Activated B cell treated with CpG ODN at 0.5 μM for 24 hours (primary cell): ENCODE measurements at regions not wholly inside any gene's neighbourhood (a gene's known extent, or its start where the extent isn't known, plus 50 kb on each side); places are given as distances from the start of the nearest gene placed in this dataset.

Experiments used
- ATAC-seq: fragments of 200-7000 bp; cut with Tn5 transposase; one replicate; pipeline ENCODE4 v1.10.0; 2021; ENCODE audit warnings: low read depth, mild to moderate bottlenecking, moderate library complexity
- CTCF ChIA-PET: fragments of 350-600 bp; sonication (Branson Sonifier 250); formaldehyde crosslinking; loops from one replicate; lab custom pipeline; 2021; ENCODE audit warnings: antibody characterized with exemption; lab: Charles Lee
- POLR2A ChIA-PET: fragments of 350-600 bp; sonication (Branson Sonifier 250); formaldehyde crosslinking; loops from one replicate; lab custom pipeline; 2021; ENCODE audit warnings: antibody characterized with exemption; lab: Charles Lee
- DNase-seq: peaks from one replicate; pipeline ENCODE4 v3.0.0; 2022
- H3K27ac Mint-ChIP-seq: one replicate; pipeline ENCODE4 v1.8.0; 2020; ENCODE audit warnings: mixed read lengths
- H3K27me3 Mint-ChIP-seq: one replicate; pipeline ENCODE4 v1.8.0; 2021; ENCODE audit warnings: mixed read lengths
- H3K36me3 Mint-ChIP-seq: one replicate; pipeline ENCODE4 v1.8.0; 2021; ENCODE audit warnings: low read depth, mixed read lengths
- H3K4me1 Mint-ChIP-seq: one replicate; pipeline ENCODE4 v1.8.0; 2021; ENCODE audit warnings: mixed read lengths
- H3K4me3 Mint-ChIP-seq: one replicate; pipeline ENCODE4 v1.8.0; 2020; ENCODE audit warnings: mild to moderate bottlenecking, mixed read lengths
- H3K9me3 Mint-ChIP-seq: one replicate; pipeline ENCODE4 v1.8.0; 2020; ENCODE audit warnings: mixed read lengths
- CTCF ChIP-seq: fragments of 200-600 bp; IDR thresholded peaks from one replicate; pipeline ENCODE4 v1.8.0; 2022; ENCODE audit warnings: antibody characterized with exemption, mild to moderate bottlenecking
- intact Hi-C: fragments of 100-400 bp; cut with micrococcal nuclease; formaldehyde crosslinking; loops from one replicate; pipeline ENCODE4 v1.15.1; 2024

GRCh38 chr3:147574621-147575020 lies 165.5 kb downstream of the ZIC1 start:
- ATAC-seq, result no peak
- Mint-ChIP-seq H3K9me3 (no peaks in the 10 kb centered on the region), H3K4me3 (no peak overlapping the region), H3K27ac (no peak overlapping the region), H3K4me1 (no peaks in the 10 kb centered on the region), H3K36me3 (no peaks in the 10 kb centered on the region), H3K27me3 (no peaks in the 10 kb centered on the region)
- intact Hi-C loops, result no loop called here
- POLR2A ChIA-PET, result no interaction called here
- CTCF ChIA-PET, result no interaction called here
- no peak for TF ChIP-seq CTCF
- DNase-seq, result no peak

- ATAC-seq (no peak), DNase-seq (no peak)
- Mint-ChIP-seq H3K9me3 (no peaks in the 10 kb centered on the region), H3K36me3 (no peaks in the 10 kb centered on the region), H3K27ac (no peak overlapping the region), H3K4me1 (no peaks in the 10 kb centered on the region), H3K27me3 (no peaks in the 10 kb centered on the region), H3K4me3 (no peak overlapping the region)
- POLR2A ChIA-PET, result no interaction called here
- TF ChIP-seq CTCF, result no peak
- intact Hi-C loops, result no loop called here
- CTCF ChIA-PET, result no interaction called here
Measured at GRCh38 chr3:147575391-147575790, 166.2 kb downstream of the ZIC1 start.

- no peak for DNase-seq
- Mint-ChIP-seq H3K9me3 (no peaks in the 10 kb centered on the region), H3K4me3 (no peak overlapping the region), H3K27ac (no peak overlapping the region), H3K27me3 (no peaks in the 10 kb centered on the region), H3K36me3 (no peaks in the 10 kb centered on the region), H3K4me1 (no peaks in the 10 kb centered on the region)
- ChIA-PET CTCF (no interaction called here), POLR2A (no interaction called here)
- no peak for ATAC-seq
- no peak for TF ChIP-seq CTCF
- intact Hi-C loops, result no loop called here
Measured at GRCh38 chr3:147582642-147583041, 173.5 kb downstream of the ZIC1 start.

GRCh38 chr3:147589016-147589415 lies 179.9 kb downstream of the ZIC1 start:
- H3K4me1 Mint-ChIP-seq, result no peaks in the 10 kb centered on the region

GRCh38 chr3:147604136-147604535 lies 195.0 kb downstream of the ZIC1 start:
- no peak for TF ChIP-seq CTCF
- POLR2A ChIA-PET, result no interaction called here
- Mint-ChIP-seq H3K4me3 (no peak overlapping the region), H3K9me3 (peaks cover 1% of the 10 kb centered on the region), H3K4me1 (no peaks in the 10 kb centered on the region), H3K27ac (no peak overlapping the region), H3K27me3 (no peaks in the 10 kb centered on the region), H3K36me3 (no peaks in the 10 kb centered on the region)
- CTCF ChIA-PET, result no interaction called here
- ATAC-seq (no peak), DNase-seq (no peak)
- intact Hi-C loops, result no loop called here

More at GRCh38 chr3:147589016-147589415, 179.9 kb downstream of the ZIC1 start:
- intact Hi-C loops, result no loop called here
- Mint-ChIP-seq H3K27ac (no peak overlapping the region), H3K27me3 (no peaks in the 10 kb centered on the region), H3K36me3 (no peaks in the 10 kb centered on the region), H3K9me3 (peaks cover 5% of the 10 kb centered on the region), H3K4me3 (no peak overlapping the region)
- TF ChIP-seq CTCF, result no peak
- ATAC-seq (no peak), DNase-seq (no peak)
- CTCF ChIA-PET, result no interaction called here
- POLR2A ChIA-PET, result no interaction called here
